IPS DF 4.7 (cell line): ENCODE measurements at regions not wholly inside any gene's neighbourhood (a gene's known extent, or its start where the extent isn't known, plus 50 kb on each side); places are given as distances from the start of the nearest gene placed in this dataset.
"Not testable (repeated sequence)": the region's sequence is repeated elsewhere in the genome, so short reads cannot be mapped to it uniquely, and the experiment has no call there.

Experiments used
- DNase-seq: peaks from one replicate; pipeline ENCODE4 v3.0.0-alpha.2; 2013; ENCODE audit warnings: low spot score; ENCODE audit errors: extremely low read depth

DNA sequence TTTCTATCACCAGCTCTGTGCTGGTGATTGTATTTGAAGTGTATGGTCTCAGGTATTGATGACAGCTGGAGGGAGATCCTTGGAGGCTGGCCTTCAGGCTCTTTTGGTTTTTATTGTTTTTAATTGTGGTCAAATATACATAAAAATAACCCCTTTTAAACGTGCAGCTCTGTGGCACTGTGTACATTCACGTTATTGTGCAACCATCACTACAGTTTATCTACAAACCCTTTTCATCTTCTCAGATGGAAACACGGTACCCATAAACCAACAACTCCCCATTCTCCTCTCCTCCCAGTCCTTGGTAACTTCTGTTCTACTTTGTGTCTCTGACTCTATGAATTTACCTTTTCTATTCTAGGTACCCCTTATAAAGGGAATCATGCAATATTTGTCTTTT is 79.3 kb upstream of the ATP8B1 start:
- DNase-seq = no peak

DNA sequence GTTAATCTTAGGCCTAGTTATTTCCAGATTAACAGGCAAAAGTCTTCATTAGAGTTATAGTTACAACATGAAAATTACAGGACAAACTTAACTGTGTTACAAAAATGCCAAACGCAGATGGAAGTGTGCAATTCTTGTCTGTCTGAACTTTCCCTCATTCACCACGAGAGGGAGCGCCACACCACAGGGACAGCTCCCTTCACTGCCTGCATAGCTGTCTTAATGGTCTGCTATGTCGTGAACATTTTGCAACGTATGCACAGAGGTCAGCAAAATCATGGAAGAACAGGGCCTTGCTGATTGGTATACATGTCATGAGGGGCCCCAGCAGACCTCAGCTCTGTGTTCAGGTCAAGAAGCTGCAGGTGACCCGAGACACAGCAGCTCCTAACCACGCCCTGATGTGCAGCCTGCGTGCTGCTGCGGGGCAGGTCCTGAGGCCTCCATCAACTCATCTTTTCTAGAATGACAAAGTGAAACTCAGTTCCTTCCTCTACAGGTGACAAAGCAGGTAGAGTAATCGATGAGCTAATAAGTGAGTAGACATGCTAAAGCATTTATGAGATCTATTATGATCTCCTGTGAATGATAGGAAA is 78.8 kb upstream of the ATP8B1 start:
- peak; percentile 19 for DNase-seq

DNA sequence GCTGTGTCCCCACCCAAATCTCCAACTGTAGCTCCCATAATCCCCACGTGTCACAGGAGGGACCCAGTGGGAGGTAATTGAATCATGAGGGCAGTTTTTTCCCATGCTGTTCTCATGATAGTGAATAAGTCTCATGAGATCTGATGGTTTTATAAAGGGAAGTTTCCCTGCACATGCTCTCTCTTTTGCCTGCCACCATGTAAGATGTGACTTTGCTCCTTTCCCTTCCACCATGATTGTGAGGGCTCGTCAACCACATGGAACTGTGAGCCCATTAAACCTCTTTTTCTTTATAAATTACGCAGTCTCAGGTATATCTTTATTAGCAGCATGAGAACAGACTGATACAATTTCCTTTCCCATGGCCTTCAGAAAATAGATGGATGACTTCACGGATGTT is 76.8 kb upstream of the ATP8B1 start:
- DNase-seq = not testable (repeated sequence)

DNA sequence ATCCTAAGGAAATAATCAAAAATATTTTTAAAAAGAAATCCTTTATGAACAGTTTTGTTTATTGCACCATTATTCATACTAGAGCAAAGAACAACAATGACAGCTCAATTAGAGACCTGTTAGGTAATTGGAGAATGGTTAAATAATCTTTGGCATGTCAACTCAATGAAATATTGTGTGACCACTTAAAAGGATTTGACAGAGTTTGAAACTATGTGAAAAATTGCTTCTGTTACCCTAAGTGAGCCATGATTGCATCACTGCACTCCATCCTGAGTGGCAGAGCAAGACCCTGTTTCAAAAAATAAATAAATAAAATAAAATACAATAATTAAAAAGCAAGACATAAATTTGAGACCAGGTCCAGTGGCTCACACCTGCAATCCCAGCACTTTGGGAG is 66.1 kb upstream of the ATP8B1 start:
- no peak for DNase-seq

DNA sequence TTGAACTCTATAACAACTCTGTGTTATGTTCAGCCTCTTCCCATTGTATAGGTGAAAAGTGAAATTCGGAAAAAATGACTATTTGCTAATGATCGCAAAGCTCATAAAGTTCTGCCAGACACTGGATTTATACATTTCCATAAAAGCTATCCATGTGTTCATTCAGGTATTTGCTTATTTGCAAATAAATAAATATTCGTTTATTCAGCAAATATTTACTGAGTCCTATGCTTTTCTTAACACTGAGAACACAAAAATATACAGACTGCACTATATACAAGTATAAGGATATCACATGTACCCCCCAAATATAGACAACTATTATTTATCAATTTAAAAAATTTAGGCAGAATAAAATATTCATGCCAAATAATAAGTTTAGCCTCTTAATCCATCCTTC is 63.2 kb upstream of the ATP8B1 start:
- no peak for DNase-seq

DNA sequence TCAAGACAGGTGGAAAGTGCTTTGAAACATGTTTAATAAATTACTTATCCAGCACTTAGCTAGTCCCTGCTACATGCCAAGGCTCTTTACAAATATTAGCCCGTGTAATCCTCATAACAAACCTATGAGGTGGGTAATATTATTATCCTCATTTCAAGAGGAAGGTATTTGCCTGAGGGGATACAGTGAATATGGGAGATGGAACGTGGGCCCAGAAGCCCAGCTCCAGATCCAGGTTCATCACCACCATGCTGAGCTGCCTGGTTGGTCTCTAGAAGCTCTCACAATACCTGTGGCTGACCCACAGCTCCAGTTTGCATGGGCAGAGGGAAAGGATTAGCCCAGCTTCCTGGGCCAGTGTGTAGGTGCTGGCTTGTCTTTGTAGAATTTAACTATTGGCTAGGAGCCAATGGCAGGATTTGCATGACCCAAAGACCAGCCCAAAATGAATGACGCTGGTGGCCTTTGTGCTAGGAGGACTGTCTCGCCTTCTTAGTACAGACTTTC is 61.6 kb upstream of the ATP8B1 start:
- DNase-seq = no peak

DNA sequence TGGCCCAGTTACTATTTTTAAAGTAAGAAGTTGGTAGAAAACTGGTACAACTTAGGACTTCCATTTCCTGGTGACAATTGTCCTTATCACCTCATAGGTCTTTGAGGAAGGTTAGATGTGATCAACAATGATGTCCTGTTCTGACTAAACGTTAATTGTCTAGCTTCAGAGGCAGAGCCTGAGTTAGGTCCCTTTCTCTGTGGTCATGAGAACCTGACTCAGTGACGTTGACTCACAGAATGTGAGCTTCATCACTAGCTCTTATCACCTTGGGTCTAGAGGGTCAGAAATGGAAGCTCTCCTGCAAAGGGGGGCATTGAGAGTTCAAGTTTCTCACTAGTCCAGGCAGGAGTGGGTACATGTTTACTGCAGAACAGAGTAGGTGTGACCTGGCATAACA is 60.6 kb upstream of the ATP8B1 start:
- no peak for DNase-seq

DNA sequence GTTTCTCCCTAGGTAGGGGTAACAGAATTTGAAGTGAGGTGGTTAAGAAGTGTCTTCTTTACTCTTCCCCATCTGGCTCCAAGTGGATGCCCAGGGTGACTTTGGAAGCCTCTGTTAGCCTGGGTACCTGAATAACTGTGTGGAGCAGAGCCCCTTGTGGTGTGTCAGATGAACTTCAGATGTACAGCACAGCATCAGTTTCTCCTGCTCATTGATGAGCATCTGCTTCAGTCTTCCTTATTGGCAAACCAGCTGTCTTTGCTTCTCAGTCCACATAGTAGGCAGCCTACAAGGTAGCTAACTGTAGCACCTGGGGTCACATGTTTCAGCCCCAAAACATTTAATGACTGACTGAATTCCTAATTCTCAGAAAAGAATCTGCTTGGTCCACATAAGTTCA is 56.2 kb upstream of the ATP8B1 start:
- peak; percentile 3 for DNase-seq

DNA sequence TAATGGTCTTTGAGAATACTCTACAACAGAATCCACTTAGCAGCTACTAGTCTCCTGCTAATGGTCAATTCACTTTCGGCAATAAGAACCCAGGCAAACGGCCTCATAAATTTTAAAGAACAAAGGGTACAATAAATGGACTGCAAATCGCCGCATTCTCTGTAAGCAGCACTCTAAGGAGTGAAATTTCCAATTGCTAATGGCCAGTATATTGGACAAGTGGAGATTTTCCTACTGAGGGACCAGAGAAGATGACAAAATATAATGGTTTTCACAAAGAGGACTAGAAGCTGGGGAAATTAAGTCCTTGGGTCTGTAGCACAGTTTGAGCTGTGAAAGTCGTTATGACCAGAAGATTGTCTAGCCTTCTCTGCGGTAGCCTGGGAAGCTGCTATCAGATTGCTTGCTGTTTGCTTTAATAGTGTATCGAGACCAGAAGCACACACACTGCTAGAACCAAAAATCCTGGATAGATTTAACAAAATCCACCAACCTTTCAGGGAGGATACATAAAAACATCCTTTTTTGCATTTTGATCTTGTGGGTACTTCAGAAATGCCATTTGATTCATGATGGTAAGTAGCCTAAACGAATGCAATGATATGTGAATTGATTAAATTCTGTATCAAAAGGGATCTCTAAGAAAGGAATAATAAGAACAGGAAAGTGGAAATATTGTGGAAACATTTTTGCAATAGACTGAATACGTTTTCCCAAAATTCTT is 53.6 kb upstream of the ATP8B1 start:
- no peak for DNase-seq

DNA sequence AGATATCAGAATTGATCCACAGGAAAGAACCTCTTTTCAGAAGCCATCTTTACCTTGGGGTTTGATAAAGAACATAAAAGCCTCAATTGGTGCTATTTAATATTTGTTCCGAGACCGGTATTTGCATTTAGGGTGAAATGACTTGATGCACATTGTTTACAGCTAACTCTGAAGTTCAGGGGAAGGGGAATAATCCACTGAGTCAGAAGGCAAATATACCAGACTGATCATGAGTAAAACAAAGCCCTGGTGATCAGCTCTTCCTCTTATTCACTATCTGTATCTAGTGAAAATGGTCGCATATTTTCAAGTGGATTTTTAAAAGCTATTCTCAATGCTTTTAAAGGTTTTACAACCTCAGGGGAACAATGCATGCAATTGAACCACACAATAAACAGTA is 53.0 kb upstream of the ATP8B1 start:
- DNase-seq = no peak

DNA sequence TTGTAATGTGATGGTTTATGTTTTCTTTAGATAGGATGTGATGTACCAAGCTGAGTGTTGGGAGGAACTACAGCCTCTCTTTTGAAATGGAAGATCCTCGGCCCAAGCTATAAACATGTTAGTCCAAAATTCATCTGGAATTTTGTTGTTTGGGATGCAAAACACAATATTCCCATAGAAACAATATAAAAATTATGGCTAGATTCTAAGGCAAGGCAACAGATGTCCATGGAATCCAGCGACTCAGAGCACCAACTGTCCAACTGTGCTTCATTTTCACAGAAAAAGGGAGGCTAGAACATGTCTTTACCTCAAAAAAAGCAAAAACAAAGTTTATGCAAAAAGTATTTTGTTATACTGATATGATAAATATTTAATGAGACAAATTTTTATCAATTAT is 52.4 kb upstream of the ATP8B1 start:
- no peak for DNase-seq

DNA sequence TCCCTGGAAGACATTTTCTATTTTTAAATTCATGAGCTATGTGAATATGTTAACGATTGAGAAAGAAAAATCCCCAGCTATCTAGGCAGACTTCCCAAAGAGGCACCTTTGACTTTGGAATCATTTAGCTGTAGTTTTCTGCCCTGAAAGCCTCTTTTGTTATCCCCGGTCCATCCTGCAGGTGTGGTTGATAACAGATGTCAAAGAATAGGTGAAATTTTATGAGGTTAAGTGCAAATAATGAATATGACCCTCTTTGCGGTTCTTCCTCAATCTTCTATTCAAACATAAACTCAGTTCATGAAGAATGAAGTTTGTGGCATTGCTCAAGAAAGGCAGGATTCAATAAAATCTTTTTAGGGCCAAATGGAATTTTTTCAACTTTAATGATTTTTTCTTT is 51.6 kb upstream of the ATP8B1 start:
- no peak for DNase-seq

DNA sequence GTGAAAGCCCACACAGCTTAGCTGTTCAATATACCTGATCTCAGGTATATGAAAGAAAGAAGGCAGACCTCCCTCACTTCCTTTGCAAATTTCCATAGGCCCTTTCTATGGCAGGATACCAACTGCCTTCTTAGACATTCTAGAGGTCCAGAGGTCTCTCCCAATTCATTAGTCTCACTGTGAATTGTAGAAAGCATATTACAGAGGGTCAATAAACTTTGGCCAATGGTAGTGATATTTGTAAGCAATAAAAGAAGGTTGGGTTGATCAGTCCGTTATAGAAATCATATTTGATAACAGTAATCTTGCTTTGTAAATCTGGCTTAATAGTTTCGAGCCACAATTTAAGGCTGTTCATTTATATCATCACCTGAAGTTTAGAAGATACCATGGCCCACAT is 50.7 kb upstream of the ATP8B1 start:
- DNase-seq = no peak

DNA sequence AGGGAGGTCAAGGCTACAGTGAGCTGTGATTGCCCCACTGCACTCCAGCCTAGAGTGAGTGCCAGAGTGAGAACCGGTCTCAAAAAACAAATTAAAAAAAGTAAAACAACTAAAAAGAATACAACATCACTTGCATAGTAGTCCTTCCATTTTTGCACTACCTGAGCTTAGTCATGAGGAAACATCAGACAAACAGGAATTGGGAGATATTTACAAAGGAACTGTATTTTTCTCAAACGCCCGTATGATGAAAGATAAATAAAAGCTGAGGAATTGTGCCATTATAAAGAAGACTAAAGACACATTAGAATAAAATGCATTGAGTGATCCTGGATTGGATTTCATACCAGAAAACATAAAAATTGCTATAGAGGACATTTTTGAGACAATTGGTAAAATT is 50.0 kb upstream of the ATP8B1 start:
- no peak for DNase-seq
